ENCODE measurements at regions not wholly inside any gene's neighbourhood (a gene's known extent, or its start where the extent isn't known, plus 50 kb on each side); places are given as distances from the start of the nearest gene placed in this dataset.
"Not testable (repeated sequence)": the region's sequence is repeated elsewhere in the genome, so short reads cannot be mapped to it uniquely, and the experiment has no call there.

DNA sequence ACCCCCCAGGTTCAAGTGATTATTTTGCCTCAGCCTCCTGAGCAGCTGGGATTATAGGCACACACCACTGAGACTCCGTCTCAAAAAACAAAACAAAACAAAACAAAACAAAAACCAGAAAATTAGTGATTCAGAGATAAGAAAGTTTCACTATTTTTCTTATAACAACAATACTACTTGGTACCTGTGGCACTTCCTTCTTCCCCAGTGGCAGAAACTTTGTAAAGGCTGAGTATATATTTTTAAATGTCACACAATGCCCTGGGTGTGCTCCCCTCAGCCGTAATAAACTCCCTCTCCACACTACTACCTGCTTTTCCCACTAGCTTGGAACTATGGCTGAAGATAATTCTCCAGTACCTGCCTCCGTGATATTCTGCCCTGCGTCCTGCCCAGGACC, 177.7 kb upstream of the TTC14 start:
- DNase-seq, result not testable (repeated sequence)

GRCh38 chr3:180430896-180431295, 171.1 kb upstream of the TTC14 start:
- DNase-seq, result no peak

GRCh38 chr3:180433152-180433551, 168.8 kb upstream of the TTC14 start:
- DNase-seq, result no peak

- no peak for DNase-seq
These were observed 154.8 kb upstream of the TTC14 start for GRCh38 chr3:180447136-180447535.

GRCh38 chr3:180448407-180448806, 153.6 kb upstream of the TTC14 start:
- not testable (repeated sequence) for DNase-seq

GRCh38 chr3:180457225-180457624, 144.7 kb upstream of the TTC14 start:
- DNase-seq, result no peak

GRCh38 chr3:180466401-180467011, 135.5 kb upstream of the TTC14 start:
- DNase-seq, result no peak

- no peak for DNase-seq
These were observed 134.8 kb upstream of the TTC14 start for GRCh38 chr3:180467177-180467576.

GRCh38 chr3:180469149-180469548, 132.8 kb upstream of the TTC14 start:
- DNase-seq, result no peak

- no peak for DNase-seq
These were observed 123.3 kb upstream of the TTC14 start for GRCh38 chr3:180478695-180479094.

DNA sequence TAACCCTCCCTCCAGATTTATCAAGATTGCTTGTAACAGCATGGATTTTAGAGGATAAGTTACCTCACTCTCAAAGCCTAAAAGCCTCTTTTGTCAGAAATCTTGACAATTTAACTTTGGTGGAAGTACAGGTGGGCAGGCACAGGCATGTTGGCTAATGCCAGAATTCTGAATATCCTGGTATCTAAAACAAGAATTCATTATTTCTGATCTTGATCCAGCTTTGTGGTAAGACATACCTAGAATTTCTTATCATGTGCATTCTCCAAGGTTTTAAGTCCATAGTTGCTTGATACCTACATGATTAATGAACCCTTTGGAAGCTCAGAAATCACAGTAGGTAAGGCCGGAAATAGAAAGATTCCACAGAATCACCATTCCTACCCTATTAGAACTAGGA, 109.9 kb upstream of the TTC14 start:
- DNase-seq, result no peak

GRCh38 chr3:180496995-180497394, 105.0 kb upstream of the TTC14 start:
- DNase-seq, result no peak

GRCh38 chr3:180516368-180516767, 85.6 kb upstream of the TTC14 start:
- DNase-seq, result no peak

GRCh38 chr3:180523040-180523439, 78.9 kb upstream of the TTC14 start:
- no peak for DNase-seq

- no peak for DNase-seq
These were observed 73.1 kb upstream of the TTC14 start for GRCh38 chr3:180528843-180529242.

DNA sequence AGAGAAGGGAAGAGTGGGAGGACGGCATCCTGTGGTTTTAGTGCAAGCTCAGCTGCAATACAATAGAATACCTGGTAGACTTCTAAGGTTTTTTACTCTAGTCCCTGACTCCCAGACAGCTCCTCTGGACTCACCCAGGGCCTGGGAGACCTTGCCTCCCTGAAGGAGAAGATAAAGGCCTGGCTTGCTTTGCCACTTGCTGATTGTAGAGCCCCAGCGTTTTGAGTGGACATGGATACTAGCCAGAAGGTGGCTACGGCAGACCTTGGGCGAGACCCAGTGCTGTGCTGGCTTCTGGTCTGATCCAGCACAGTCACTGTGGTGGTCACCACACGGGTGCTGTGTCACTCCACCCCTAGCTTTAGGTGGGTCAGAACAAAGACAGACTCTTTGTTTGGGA, 72.2 kb upstream of the TTC14 start:
- DNase-seq, result no peak

DNA sequence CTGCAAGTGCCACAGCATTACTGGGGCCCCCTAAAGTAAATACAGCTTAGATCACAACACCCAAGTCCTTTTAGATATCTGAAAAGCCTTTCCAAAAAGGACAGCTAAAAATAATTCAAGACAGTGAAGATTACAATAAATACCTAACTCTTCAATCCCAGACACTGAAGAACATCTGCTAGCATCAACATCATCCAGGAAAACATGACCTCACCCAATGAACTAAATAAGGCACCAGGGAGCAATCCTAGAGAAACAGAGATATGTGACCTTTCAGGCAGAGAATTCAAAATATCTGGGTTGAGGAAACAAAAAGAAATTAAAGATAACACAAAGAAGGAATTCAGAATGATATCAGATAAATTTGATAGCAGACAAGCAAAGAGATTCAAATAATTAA, 71.7 kb upstream of the TTC14 start:
- DNase-seq, result no peak

DNA sequence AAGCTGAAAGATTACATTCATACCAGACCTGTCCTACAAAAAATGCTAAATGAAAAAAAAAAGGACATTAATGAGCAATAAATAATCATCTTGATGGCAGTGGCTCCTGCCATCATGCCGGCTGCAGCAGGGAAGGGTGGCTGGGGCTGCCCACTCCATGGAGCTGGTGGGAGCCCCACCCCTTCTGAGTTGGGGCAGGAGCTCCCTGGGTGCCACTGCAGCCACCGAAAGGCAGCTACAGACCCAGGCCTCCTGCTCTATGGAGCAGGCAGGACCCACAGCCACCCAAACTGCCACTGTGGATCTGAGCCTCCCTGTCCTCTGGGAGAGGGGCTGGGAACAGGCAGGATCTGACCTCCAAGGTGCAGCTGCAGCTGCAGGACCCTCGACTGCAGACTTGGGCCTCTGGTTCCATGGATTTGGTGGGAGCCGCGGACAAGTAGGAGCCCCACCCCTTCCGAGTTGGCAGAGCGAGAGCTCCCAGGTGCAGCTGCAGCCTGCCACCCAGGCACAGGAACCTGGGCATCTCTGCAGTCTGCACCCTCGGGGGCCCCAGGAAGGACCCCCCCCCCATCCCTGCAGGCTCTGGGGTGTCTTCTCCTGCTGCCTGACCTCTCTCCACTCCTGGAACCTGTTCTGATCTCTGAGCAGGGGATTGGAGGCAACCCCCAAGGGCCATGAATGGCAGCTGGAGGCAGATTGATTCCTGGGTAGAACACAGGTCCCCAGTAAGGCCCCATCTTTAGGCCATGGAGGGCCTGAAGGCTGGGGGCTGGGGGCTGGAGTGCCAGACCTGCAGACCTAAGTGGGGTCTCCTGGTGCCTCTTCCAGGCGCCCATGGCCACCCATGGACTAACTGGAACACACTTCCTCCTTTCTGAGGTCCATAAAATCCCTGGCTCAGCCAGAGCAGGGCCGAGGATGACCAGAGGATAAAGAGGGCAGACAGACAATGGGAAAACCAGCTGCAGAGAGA, 70.4 kb upstream of the TTC14 start:
- no peak for DNase-seq

- no peak for DNase-seq
These were observed 67.1 kb upstream of the TTC14 start for GRCh38 chr3:180534828-180535227.

DNA sequence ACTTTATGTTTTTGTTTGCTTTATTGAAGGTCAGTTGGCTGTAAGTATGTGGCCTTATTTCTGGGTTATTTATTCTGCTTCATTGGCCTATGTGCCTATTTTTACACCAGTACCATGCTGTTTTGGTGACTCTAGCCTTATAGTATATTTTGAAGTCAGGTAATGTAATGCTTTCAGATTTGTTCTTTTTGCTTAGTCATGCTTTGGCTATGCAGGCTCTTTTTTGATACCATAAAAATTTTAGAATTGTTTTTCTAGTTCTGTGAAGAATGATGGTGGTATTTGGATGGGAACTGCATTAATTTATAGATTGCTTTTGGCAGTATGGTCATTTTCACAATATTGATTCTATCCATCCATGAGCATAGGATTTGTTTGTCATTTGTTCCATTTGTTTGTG, 63.5 kb upstream of the TTC14 start:
- no peak for DNase-seq

DNA sequence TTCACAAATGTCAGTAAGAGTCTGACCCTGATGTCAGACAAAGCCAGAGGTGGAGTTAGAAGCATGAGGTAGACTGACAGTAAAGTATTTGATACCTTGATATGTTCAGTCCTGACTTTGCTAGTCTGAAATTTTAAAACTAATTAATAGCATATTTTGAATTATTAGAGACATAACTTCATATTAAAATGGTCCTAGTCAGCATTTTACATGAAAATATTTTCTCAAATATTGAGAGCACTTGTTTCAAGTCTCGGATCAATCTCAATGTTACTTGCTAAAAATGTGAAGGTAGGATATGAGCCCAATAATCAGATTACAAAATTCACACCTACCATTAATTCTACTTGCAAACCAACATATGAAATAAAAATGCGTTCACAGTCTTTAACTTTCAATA, 58.1 kb upstream of the TTC14 start:
- DNase-seq, result no peak

DNA sequence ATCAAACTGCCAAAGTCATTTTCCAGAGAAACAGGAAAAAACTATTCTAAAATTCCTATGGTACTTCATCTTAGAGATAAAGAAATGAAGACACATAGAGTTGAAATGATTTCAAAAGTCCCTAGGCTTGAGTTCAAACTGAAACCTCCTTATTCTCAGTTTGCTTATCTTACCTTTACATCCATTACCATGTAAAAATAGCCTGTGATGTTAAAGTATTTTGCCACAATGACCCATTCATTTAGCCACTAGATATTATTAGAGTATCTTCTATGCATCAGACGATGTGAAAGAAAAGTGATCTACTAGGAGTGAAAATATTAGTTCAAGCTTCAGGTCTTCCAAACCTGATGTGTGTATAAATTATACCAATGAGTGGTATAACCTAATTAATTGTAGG, 55.1 kb upstream of the TTC14 start:
- DNase-seq, result no peak

DNA sequence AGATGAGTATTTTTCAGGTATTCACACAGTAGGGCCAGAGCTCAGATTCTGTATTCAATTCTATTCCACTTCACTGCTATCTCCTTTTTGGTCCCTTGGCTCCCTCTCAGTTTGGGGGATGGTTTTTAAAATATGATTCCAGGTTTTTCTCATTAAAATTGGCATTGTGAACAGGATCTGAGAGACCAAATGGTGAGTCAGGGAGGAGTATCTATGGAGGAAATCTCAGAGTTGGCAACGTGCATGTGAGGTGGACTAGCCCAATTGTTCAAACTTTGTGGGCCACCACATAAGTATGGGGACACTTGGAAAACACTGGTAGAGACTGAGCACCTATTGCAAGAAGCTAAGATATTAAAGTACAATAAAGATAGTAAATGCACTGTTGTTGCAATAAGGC, 53.9 kb upstream of the TTC14 start:
- no peak for DNase-seq
